Right atrium auricular region (tissue), 2 donors: ENCODE measurements at regions not wholly inside any gene's neighbourhood (a gene's known extent, or its start where the extent isn't known, plus 50 kb on each side); places are given as distances from the start of the nearest gene placed in this dataset.

Experiments
- DNase-seq: peaks from one replicate; pipeline ENCODE4 v3.0.0-alpha.2; 2019; ENCODE audit warnings: low spot score
- H3K27ac ChIP-seq, 2 donors: fragments of 200-600 bp; sonication (generic); 1 replicate in 1 of 2; 2 replicates in 1 of 2; pipeline ENCODE4 v1.5.1; 2016 to 2019
- H3K27me3 ChIP-seq, 2 donors: fragments of 200-600 bp; sonication (generic); one replicate each; pipeline versions ENCODE4 v1.5.1 to v1.6.0; 2017 to 2019
- H3K36me3 ChIP-seq: fragments of 200-600 bp; sonication (generic); one replicate; pipeline ENCODE4 v1.5.1; 2016
- H3K4me1 ChIP-seq, 2 donors: fragments of 200-600 bp; sonication (generic); one replicate each; pipeline versions ENCODE4 v1.5.1 to v1.6.0; 2017 to 2019
- H3K4me3 ChIP-seq, 2 donors: fragments of 200-600 bp; sonication (generic); 1 replicate in 1 of 2; 2 replicates in 1 of 2; pipeline ENCODE4 v1.5.1; 2017 to 2019; ENCODE audit warnings: mild to moderate bottlenecking in 1 of 2, moderate library complexity in 1 of 2
- H3K9me3 ChIP-seq, 2 donors: fragments of 200-600 bp; sonication (generic); one replicate each; pipeline ENCODE4 v1.5.1; 2019
- CTCF ChIP-seq, 2 donors: fragments of 200-600 bp; sonication (generic); IDR thresholded peaks; one replicate each; pipeline ENCODE4 v1.5.1; 2019; ENCODE audit warnings: antibody characterized with exemption in 2 of 2

GRCh38 chr1:99497690-99498089, 148.2 kb upstream of the PALMD start:
- no peaks in the 10 kb centered on the region for H3K27me3 ChIP-seq
- no peak for TF ChIP-seq CTCF (IDR thresholded peaks at IDR 0.05)
- no peak overlapping the region for H3K27ac ChIP-seq
- DNase-seq = no peak
- no peaks in the 10 kb centered on the region for H3K36me3 ChIP-seq
- no peaks in the 10 kb centered on the region for H3K9me3 ChIP-seq
- no peak overlapping the region for H3K4me3 ChIP-seq
- no peaks in the 10 kb centered on the region for H3K4me1 ChIP-seq

- no peaks in the 10 kb centered on the region for H3K27me3 ChIP-seq
- no peak overlapping the region for H3K27ac ChIP-seq
Observed at GRCh38 chr1:99500541-99500940, 145.4 kb upstream of the PALMD start.

DNA sequence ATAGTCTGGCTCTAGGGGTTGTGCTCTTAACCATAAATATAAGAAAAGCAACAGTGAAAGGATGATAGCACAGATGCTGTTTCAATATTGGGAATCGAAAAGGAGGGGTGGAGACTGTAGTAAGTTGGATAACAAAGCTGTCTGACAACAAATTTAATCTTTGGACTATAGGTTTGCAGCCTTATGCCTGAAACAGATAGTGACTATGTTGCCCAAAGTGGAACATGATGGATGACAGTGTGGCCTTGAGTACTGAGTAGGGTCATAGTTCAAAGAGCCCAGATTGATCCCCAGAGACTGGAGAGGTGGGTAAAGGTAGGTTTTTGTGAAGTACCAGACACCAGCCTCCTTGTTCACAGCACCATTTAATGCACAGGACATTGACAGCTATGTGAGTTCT, 144.0 kb upstream of the PALMD start:
- no peaks in the 10 kb centered on the region for H3K27me3 ChIP-seq
- TF ChIP-seq CTCF (IDR thresholded peaks at IDR 0.05) = no peak
- no peak for DNase-seq
- H3K4me1 ChIP-seq = no peaks in the 10 kb centered on the region
- no peak overlapping the region for H3K4me3 ChIP-seq
- no peaks in the 10 kb centered on the region for H3K9me3 ChIP-seq
- no peak overlapping the region for H3K27ac ChIP-seq
- H3K36me3 ChIP-seq = no peaks in the 10 kb centered on the region

More at GRCh38 chr1:99500541-99500940, 145.4 kb upstream of the PALMD start:
- H3K4me1 ChIP-seq = no peaks in the 10 kb centered on the region
- no peak for TF ChIP-seq CTCF (IDR thresholded peaks at IDR 0.05)
- no peak for DNase-seq
- H3K4me3 ChIP-seq = no peak overlapping the region
- no peaks in the 10 kb centered on the region for H3K36me3 ChIP-seq
- no peaks in the 10 kb centered on the region for H3K9me3 ChIP-seq

DNA sequence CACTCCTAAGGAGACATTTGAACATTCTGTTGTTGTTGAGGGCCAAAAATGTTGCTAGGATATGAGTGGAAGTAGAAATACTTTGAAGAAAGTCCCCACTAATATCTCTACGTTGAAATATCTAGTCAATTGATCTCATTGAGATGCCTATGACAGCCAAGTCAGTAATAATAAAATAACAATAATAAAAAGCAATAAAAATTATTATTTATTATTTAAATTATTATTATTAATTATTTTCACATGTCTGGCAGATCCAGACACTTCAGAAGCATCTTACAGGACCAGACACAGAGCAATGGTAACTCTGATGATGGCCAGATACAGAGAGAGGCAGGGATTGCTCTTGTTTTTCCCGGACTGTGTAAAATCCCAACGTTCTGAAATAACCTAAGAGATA, 143.5 kb upstream of the PALMD start:
- Histone ChIP-seq H3K9me3 (no peaks in the 10 kb centered on the region), H3K4me1 (no peaks in the 10 kb centered on the region), H3K36me3 (no peaks in the 10 kb centered on the region), H3K27ac (no peak overlapping the region), H3K4me3 (no peak overlapping the region), H3K27me3 (no peaks in the 10 kb centered on the region)
- no peak for DNase-seq
- TF ChIP-seq CTCF (IDR thresholded peaks at IDR 0.05) = no peak

- no peak overlapping the region for H3K27ac ChIP-seq
Observed at GRCh38 chr1:99503276-99503747, 142.6 kb upstream of the PALMD start.

More at GRCh38 chr1:99503276-99503747, 142.6 kb upstream of the PALMD start:
- DNase-seq = peak; percentile 63
- Histone ChIP-seq H3K36me3 (no peaks in the 10 kb centered on the region), H3K27me3 (no peaks in the 10 kb centered on the region), H3K4me1 (no peaks in the 10 kb centered on the region), H3K4me3 (no peak overlapping the region), H3K9me3 (no peaks in the 10 kb centered on the region)
- TF ChIP-seq CTCF (IDR thresholded peaks at IDR 0.05) = no peak
